HL-60 (cell line): ENCODE measurements at regions not wholly inside any gene's neighbourhood (a gene's known extent, or its start where the extent isn't known, plus 50 kb on each side); places are given as distances from the start of the nearest gene placed in this dataset.

Source experiments
- DNase-seq, 2 experiments: peaks; one replicate each; pipeline ENCODE4 v3.0.0-alpha.2; 2010 to 2020; ENCODE audit warnings: low read depth in 1 of 2, low spot score in 1 of 2
- H3K27ac ChIP-seq: fragments of 250-450 bp; sonication (Bioruptor Pico); replicated peaks from 2 replicates; pipeline ENCODE4 v1.5.1; 2020; ENCODE audit warnings: mild to moderate bottlenecking, moderate library complexity
- H3K27me3 ChIP-seq: fragments of 250-450 bp; sonication (Bioruptor Pico); 2 replicates; pipeline ENCODE4 v1.5.1; 2021; ENCODE audit warnings: mild to moderate bottlenecking, moderate library complexity; ENCODE audit not compliant: insufficient read depth, poor library complexity, severe bottlenecking
- H3K4me3 ChIP-seq: replicated peaks from 2 replicates; pipeline ENCODE4 v1.5.1; 2011; ENCODE audit warnings: mild to moderate bottlenecking, control low read depth, low read length; ENCODE audit not compliant: insufficient read depth
- CTCF ChIP-seq: IDR thresholded peaks from one replicate; pipeline ENCODE4 v1.5.1; 2011; ENCODE audit warnings: low read length, control low read depth, inconsistent platforms; ENCODE audit not compliant: insufficient read depth
- GABPA ChIP-seq: IDR thresholded peaks from 2 replicates; pipeline ENCODE4 v1.6.1; 2012; ENCODE audit warnings: low read depth
- POLR2AphosphoS5 ChIP-seq: IDR thresholded peaks from 2 replicates; pipeline ENCODE4 v1.6.1; 2012; ENCODE audit warnings: low read depth
- REST ChIP-seq: IDR thresholded peaks from 2 replicates; pipeline ENCODE4 v1.6.1; 2012; ENCODE audit warnings: low read depth; ENCODE audit not compliant: insufficient replicate concordance
- SPI1 ChIP-seq: IDR thresholded peaks from 2 replicates; pipeline ENCODE4 v1.6.1; 2012; ENCODE audit warnings: low read depth, mild to moderate bottlenecking, borderline replicate concordance

- TF ChIP-seq GABPA (no peak), REST (no peak), POLR2AphosphoS5 (no peak), CTCF (no peak), SPI1 (no peak)
- Histone ChIP-seq H3K4me3 (no peak overlapping the region), H3K27ac (no peak overlapping the region), H3K27me3 (no peaks in the 10 kb centered on the region)
- DNase-seq, result no peak
Measured at GRCh38 chr2:205858275-205858674, 176.0 kb downstream of the NRP2 start.

GRCh38 chr2:205857520-205858237 lies 175.4 kb downstream of the NRP2 start:
- DNase-seq, result no peak
- TF ChIP-seq CTCF (no peak), GABPA (no peak), POLR2AphosphoS5 (no peak), REST (no peak), SPI1 (no peak)
- Histone ChIP-seq H3K4me3 (no peak overlapping the region), H3K27me3 (no peaks in the 10 kb centered on the region), H3K27ac (no peak overlapping the region)

GRCh38 chr2:205852457-205852856 lies 170.2 kb downstream of the NRP2 start:
- DNase-seq, result no peak
- Histone ChIP-seq H3K27ac (no peak overlapping the region), H3K27me3 (no peaks in the 10 kb centered on the region), H3K4me3 (no peak overlapping the region)
- TF ChIP-seq REST (no peak), CTCF (no peak), POLR2AphosphoS5 (no peak), GABPA (no peak), SPI1 (no peak)
